HepG2 (cell line): ENCODE measurements at regions not wholly inside any gene's neighbourhood (a gene's known extent, or its start where the extent isn't known, plus 50 kb on each side); places are given as distances from the start of the nearest gene placed in this dataset.

Experiments
- ATAC-seq: fragments of 200-7000 bp; cut with Tn5 transposase; 3 replicates; pipeline ENCODE4 v1.9.1; 2020; ENCODE audit warnings: mild to moderate bottlenecking, moderate library complexity
- BruUV-seq: library from RNA; stranded (reverse); fragments of 400-500 nt; replicated peaks from 2 replicates; lab custom pipeline; 2021; lab: Mats Ljungman, UMichigan
- CTCF ChIA-PET: fragments of 300-600 bp; formaldehyde crosslinking; extraction: SDS; loops from one replicate; lab custom pipeline; 2021; ENCODE audit warnings: low total read pairs, inconsistent platforms, low intra/inter-chr PET ratio; lab: Yijun Ruan, JAX
- POLR2A ChIA-PET: fragments of 350-600 bp; sonication (Branson Sonifier 250); formaldehyde crosslinking; loops from one replicate; lab custom pipeline; 2020; ENCODE audit warnings: antibody characterized with exemption, inconsistent platforms; lab: Yijun Ruan, JAX
- DNase-seq: peaks from one replicate; pipeline ENCODE4 v3.0.0-alpha.2; 2015; ENCODE audit warnings: low spot score
- FAIRE-seq: peaks from 3 replicates; lab custom pipeline; 2011; peaks lifted over from hg19 to GRCh38; lab: Jason Lieb, UNC
- H2AFZ ChIP-seq: one replicate; pipeline ENCODE4 v1.6.1; 2011; ENCODE audit warnings: low read length, inconsistent platforms
- H3K27ac ChIP-seq: fragments of 300-600 bp; 3 replicates; pipeline ENCODE4 v1.8.0; 2011; ENCODE audit warnings: mixed run types, mild to moderate bottlenecking, mixed read lengths, low read length, inconsistent platforms; ENCODE audit not compliant: insufficient read depth; ENCODE audit errors: extremely low read length
- H3K27me3 ChIP-seq, 2 experiments: fragments of 200-600 bp in 1 of 2; 2 replicates in 1 of 2; 3 replicates in 1 of 2; pipeline versions ENCODE4 v1.6.0 to v1.8.0; 2011; ENCODE audit warnings: low read length in 2 of 2, mild to moderate bottlenecking in 2 of 2, moderate library complexity in 2 of 2, inconsistent platforms in 1 of 2; ENCODE audit not compliant: insufficient read depth in 2 of 2, control insufficient read depth in 1 of 2
- H3K36me3 ChIP-seq, 2 experiments: fragments of 200-600 bp in 1 of 2; replicated peaks in 1 of 2; 2 replicates in 1 of 2; 3 replicates in 1 of 2; pipeline versions ENCODE4 v1.5.1 to v1.8.0; 2011; ENCODE audit warnings: low read length in 2 of 2, inconsistent platforms in 1 of 2; ENCODE audit not compliant: insufficient read depth in 2 of 2, control insufficient read depth in 1 of 2
- H3K4me1 ChIP-seq: 2 replicates; pipeline ENCODE4 v1.5.1; 2012; ENCODE audit warnings: low read length, inconsistent platforms; ENCODE audit not compliant: insufficient read depth
- H3K4me2 ChIP-seq: 2 replicates; pipeline ENCODE4 v1.6.0; 2011; ENCODE audit warnings: low read depth, low read length, inconsistent platforms
- H3K4me3 ChIP-seq, 3 experiments: fragments of 200-600 bp in 1 of 3; sonication (generic), shearing (Covaris generic) in 1 of 3; replicated peaks in 1 of 3; 2 replicates each; pipeline ENCODE4 v1.5.1; 2011 to 2016; ENCODE audit warnings: low read length in 3 of 3, inconsistent platforms in 2 of 3, low read depth in 2 of 3, mild to moderate bottlenecking in 2 of 3, control low read depth in 1 of 3, mixed read lengths in 1 of 3; ENCODE audit not compliant: insufficient read depth in 1 of 3
- H3K79me2 ChIP-seq: one replicate; pipeline ENCODE4 v1.6.1; 2011; ENCODE audit warnings: low read length, inconsistent platforms; ENCODE audit not compliant: insufficient read depth
- H3K9ac ChIP-seq: 2 replicates; pipeline ENCODE4 v1.6.0; 2011; ENCODE audit warnings: mild to moderate bottlenecking, low read depth, low read length, inconsistent platforms; ENCODE audit not compliant: insufficient read depth
- H3K9me3 ChIP-seq: 2 replicates; pipeline ENCODE4 v1.5.1; 2012; ENCODE audit warnings: mild to moderate bottlenecking, low read length
- H4K20me1 ChIP-seq: 2 replicates; pipeline ENCODE4 v1.6.0; 2011; ENCODE audit warnings: inconsistent platforms, mild to moderate bottlenecking, low read length, moderate library complexity; ENCODE audit not compliant: insufficient read depth
- AHR ChIP-seq: IDR thresholded peaks from 2 replicates; pipeline ENCODE4 v1.6.1; 2018; ENCODE audit warnings: missing genetic modification reagents, missing compliant biosample characterization
- ZBTB7B ChIP-seq: sonication (generic); formaldehyde crosslinking; IDR thresholded peaks from 2 replicates; pipeline ENCODE4 v1.4.0; 2020; ENCODE audit warnings: missing genetic modification reagents
- ZNF138 ChIP-seq: sonication (generic); formaldehyde crosslinking; IDR thresholded peaks from 2 replicates; pipeline ENCODE4 v1.5.0; 2020; ENCODE audit warnings: mild to moderate bottlenecking, low read depth, missing genetic modification reagents
- ZNF430 ChIP-seq: sonication (generic); formaldehyde crosslinking; IDR thresholded peaks from 2 replicates; pipeline ENCODE4 v1.9.0; 2021; ENCODE audit warnings: mild to moderate bottlenecking, missing genetic modification reagents
- ZNF850 ChIP-seq: sonication (generic); formaldehyde crosslinking; conservative IDR thresholded peaks from 2 replicates; pipeline ENCODE4 v1.9.0; 2021; ENCODE audit warnings: mild to moderate bottlenecking, missing genetic modification reagents
- in situ Hi-C: cut with HindIII; loops from 2 replicates; pipeline ENCODE4 v1.10.0; 2017; ENCODE audit warnings: low pct_unique_long_range_greater_than_20kb; ENCODE audit not compliant: extremely low pct_ligation_motif_present
- intact Hi-C: fragments of 100-400 bp; cut with micrococcal nuclease; formaldehyde crosslinking; loops from one replicate; pipeline ENCODE4 v1.10.0; 2022; ENCODE audit not compliant: unreplicated experiment
- TF ChIP-seq, protein P1 (sequence below): sonication (generic); formaldehyde crosslinking; IDR thresholded peaks from 2 replicates; pipeline ENCODE4 v1.4.0; 2020; ENCODE audit warnings: mild to moderate bottlenecking, missing genetic modification reagents

DNA sequence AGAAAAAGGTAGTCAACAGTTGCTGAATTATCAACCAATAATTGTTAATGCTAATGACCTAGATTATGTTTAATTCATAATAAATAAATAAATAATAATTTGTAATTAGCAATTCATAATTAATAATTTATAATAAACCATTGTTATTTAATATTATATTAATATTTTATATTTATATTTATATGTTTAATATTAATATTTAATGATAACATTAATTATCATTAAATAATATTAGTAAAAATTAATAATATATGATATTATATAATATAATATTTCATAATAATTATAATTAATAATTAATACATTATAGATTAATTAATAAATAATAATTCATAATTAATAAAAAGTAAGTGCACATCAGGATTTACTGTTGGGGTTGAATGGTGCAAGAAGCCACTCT, 389.4 kb upstream of the RGPD4 start:
- ChIA-PET CTCF (no interaction called here), POLR2A (no interaction called here)
- Histone ChIP-seq H3K4me3 (no peak overlapping the region), H3K27me3 (no peaks in the 10 kb centered on the region), H3K27ac (no peak overlapping the region), H4K20me1 (no peaks in the 10 kb centered on the region), H3K4me2 (no peak overlapping the region), H2AFZ (no peak overlapping the region), H3K4me1 (no peaks in the 10 kb centered on the region), H3K9ac (no peak overlapping the region), H3K36me3 (no peaks in the 10 kb centered on the region), H3K9me3 (no peaks in the 10 kb centered on the region), H3K79me2 (no peaks in the 10 kb centered on the region)
- FAIRE-seq (no peak), DNase-seq (no peak), ATAC-seq (no peak)
- intact Hi-C loops: loop anchor here (2.0 kb wide), 1 partner anchor 24 kb away; no protein-coding TSS in a partner anchor
- BruUV-seq: no TSS peak
- TF ChIP-seq ZNF430 (CRISPR knock-in tag): no peak
- TF ChIP-seq ZNF138 (CRISPR knock-in tag): no peak
- TF ChIP-seq, protein P1, sequence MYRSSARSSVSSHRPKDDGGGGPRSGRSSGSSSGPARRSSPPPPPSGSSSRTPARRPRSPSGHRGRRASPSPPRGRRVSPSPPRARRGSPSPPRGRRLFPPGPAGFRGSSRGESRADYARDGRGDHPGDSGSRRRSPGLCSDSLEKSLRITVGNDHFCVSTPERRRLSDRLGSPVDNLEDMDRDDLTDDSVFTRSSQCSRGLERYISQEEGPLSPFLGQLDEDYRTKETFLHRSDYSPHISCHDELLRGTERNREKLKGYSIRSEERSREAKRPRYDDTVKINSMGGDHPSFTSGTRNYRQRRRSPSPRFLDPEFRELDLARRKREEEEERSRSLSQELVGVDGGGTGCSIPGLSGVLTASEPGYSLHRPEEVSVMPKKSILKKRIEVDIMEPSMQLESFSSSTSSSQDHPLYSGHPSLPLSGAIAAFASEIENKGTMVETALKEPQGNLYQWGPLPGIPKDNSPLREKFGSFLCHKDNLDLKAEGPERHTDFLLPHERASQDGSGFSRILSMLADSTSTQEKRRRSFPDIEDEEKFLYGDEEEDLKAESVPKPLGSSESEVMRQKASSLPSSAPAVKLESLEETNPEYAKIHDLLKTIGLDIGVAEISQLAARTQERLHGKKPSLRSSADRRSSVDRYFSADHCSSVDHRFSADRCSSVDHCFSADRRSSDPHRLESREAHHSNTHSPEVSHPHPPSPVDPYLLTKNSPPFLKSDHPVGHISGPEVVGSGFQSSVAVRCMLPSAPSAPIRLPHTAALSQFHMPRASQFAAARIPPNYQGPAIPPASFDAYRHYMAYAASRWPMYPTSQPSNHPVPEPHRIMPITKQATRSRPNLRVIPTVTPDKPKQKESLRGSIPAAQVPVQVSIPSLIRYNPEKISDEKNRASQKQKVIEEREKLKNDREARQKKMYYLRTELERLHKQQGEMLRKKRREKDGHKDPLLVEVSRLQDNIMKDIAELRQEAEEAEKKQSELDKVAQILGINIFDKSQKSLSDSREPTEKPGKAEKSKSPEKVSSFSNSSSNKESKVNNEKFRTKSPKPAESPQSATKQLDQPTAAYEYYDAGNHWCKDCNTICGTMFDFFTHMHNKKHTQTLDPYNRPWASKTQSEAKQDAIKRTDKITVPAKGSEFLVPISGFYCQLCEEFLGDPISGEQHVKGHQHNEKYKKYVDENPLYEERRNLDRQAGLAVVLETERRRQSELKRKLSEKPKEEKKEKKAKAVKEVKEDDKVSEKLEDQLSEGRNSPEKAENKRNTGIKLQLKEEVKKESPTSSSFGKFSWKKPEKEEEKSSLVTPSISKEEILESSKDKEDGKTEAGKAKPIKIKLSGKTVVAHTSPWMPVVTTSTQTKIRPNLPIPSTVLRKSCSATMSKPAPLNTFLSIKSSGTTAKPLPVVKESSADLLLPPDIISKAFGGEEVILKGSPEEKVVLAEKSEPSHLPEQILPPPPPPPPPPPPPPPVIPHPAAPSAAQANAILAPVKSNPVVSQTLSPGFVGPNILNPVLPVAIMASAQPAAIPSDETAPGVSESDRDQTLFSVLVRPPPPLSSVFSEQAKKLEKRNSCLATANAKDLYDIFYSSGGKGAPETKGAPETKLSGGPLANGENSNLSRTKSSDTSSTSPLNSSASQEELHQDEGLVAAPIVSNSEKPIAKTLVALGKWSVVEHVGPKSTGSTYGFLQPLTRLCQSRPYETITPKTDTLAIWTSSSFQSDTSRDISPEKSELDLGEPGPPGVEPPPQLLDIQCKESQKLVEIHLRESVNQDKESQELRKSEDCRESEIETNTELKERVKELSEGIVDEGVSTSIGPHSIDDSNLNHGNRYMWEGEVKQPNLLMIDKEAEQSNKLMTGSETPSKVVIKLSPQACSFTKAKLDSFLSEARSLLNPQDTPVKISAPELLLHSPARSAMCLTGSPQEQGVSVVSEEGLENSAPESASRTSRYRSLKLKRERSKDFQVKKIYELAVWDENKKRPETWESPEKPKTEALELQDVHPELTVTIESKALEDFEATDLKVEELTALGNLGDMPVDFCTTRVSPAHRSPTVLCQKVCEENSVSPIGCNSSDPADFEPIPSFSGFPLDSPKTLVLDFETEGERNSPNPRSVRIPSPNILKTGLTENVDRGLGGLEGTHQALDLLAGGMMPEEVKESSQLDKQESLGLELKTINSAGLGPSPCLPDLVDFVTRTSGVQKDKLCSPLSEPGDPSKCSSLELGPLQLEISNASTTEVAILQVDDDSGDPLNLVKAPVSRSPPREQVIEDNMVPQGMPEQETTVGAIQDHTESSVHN: no peak
- TF ChIP-seq ZBTB7B: no peak
- TF ChIP-seq ZNF850: no peak
- TF ChIP-seq AHR (CRISPR knock-in tag): no peak
- in situ Hi-C loops: no loop called here
